Suppressor macrophage (primary cell): ENCODE measurements at regions not wholly inside any gene's neighbourhood (a gene's known extent, or its start where the extent isn't known, plus 50 kb on each side); places are given as distances from the start of the nearest gene placed in this dataset.
"Not testable (repeated sequence)": the region's sequence is repeated elsewhere in the genome, so short reads cannot be mapped to it uniquely, and the experiment has no call there.

ENCODE experiments used
- DNase-seq, 4 experiments: peaks; one replicate each; pipeline ENCODE4 v3.0.0-alpha.2; 2020 to 2022

DNA sequence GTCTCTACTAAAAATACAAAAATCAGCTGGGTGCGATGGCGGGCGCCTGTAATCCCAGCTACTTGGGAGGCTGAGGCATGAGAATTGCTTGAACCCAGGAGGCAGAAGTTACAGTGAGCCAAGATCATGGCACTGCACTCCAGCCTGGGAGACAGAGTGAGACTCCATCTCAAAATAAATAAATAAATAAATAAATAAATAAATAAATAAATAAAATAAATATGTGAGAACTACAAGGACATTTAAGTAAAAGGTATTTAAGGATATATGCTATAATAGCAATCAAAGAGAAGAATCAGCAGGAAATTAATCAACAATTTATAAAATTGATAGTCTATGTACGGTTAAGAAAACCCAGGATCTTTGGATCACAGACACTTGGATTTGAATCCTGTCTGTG lies 154.0 kb upstream of the MPDZ start:
- DNase-seq: not testable (repeated sequence)

DNA sequence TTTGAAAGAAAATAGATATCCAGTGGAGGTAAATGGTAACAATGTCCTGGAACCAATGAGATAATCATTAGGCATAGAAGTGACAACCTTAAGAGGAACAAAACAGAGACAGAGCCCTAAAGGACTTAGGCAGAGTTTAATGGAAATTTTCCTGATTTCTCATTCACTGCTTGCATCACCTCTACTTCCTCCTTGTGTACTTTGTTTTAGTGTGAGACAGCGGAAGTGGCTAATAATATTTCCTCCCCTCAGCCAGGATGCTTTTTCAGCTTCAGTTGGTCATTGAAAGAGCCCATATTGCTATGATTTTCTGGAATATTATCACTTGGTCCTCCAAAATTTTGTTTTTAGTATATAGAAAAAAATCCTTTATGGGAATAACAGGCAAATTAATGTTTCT lies 153.4 kb upstream of the MPDZ start:
- peak; percentile 22 to 64 (median 36) for DNase-seq

DNA sequence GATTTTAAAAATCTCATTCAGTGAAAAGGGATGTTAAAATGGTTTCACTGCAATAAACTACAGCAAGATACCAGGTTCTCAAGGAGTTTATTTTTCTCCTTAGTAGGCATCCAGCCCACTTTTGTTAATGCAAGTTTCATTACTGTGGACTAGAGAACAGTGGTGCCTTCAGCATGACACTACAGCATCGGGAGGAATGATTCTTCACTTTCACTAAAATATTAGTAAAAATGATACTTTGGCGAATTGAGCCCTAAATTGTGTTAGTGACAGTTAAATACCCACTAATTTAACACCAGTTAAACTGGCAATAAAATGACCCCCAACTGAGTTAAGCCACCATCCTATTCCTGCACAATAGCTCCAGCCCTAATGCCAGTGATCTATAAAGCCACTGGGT lies 152.2 kb upstream of the MPDZ start:
- no peak for DNase-seq

DNA sequence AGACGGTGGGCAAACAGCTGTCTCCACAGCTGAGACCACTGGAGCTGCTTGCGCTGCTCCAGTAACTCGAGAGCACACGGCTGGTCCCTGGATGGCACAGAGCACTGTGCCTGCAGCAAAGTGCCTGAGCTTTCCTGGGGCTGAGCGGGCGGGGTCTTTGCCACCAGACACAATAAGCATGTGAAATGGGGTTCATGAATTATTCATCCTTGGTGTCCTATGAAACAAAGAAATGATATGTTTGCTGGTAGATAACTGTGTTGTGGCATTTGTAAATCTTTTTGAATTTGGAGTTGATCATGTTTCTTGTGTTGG lies 151.7 kb upstream of the MPDZ start:
- no peak for DNase-seq

DNA sequence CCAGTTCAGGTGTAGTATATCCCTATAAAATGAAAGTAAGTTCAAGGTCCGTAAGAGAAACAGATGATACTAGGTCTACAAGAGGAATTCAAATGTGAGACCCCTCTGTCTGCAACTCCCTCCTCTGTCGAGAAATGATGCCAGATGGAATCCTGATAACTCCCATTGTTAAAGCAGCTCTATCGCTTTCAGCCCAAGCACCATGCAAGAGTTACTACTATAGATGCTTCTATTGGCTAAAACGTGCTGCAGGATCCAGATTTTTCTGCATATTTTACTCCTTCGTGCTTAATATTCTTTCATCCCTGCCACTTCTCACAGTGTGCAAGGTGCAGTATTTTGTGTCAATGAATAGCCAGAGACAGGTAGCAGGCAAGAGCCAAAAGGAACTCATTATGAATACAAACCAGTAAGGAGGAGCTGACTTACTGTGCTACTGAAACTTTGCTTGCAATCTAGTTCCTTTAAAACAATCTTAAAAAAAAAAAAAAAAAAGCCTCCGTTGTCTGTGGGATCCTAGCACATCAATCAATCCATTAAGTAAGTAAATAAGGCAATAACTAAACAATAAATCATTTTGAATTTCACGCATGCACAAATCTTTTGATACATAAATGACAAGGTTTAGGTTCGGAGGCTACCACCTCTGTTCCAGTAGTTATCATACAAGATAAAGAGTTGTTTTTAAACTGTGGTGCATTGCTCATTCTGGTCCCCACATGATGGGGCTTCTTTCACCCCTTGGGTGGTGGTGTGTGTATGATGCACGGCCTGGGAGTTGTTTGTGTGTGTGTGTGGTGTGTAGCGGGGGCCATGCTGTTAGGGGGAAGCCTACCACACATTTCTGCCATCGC lies 151.1 kb upstream of the MPDZ start:
- DNase-seq: no peak

DNA sequence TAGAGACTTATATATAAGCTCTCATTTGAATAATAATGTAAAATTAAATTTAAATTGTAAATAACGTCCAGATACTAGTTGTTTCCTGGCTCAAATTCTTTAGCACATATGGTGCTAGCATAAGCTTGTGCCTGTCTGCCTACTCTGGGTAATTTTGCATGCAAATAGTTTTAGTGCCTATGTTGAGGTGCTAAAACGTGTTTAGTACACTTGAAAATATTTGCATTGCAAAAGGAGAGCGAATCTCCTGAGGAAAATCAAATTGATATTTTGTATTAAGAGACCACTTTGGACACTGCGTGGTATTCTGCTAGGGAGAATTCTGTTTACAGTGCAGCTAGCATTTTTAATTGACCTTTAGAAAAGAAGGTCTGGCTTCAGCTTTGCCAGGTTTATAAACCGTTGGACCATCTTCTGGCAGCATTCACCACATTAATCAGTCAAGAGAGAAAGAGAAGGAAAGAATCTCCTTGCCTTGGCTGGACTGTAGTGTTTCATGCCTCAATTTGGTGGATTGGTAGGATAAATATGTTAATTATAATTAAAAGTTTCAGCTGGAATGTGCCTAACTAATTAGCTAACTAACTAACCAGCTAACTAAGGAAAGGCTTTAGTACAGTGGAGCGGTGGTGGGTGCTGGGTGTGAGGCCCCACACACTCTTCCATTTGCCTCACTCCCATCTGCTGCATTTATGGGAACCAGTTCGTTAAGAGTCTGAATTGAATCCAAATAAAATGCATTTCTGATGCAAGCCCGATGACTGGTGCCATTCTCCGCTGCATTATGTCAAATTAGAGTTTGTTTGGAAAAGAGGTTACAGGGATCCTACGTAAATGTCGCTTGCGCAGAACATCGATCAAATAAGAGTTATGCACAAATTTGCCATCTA lies 150.1 kb upstream of the MPDZ start:
- DNase-seq: no peak

DNA sequence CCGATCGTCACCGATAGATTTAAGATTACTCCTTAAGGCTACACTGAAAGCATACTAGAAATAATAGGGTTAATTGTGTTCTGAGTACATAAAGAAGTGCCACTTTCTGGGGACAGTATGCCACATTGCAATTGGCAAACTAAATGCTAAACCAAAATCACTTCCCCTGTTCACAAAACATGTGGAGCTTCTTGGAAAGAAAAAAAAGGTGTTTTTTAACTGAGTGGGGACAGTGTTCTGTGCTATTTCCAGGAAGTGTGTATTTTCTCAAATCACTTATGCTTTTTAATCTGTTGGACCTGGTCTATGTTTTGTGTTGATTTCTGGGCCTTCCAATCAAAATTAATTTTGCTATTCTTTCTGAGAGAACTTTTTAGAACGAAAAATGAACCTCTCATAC lies 149.3 kb upstream of the MPDZ start:
- DNase-seq: no peak

DNA sequence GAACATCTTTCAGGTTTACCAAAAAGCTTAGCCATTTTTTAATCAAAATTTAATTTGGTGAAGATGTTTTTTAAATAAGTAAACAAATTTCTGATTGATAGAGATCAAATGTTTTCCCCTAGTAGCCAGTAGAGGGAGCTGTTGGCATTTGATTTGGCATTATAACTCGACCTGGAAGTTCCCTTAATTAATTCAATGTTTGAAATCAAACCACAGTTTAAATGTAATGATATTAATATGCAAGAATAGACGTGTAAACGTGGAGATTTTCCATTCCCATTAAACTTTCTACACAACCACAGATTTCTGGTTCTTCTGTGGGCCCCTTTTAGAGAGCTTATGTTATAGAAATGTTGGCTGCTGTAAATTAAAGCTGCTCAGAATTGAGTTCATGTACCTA lies 148.1 kb upstream of the MPDZ start:
- peak; percentile 35 to 52 (median 48) for DNase-seq

DNA sequence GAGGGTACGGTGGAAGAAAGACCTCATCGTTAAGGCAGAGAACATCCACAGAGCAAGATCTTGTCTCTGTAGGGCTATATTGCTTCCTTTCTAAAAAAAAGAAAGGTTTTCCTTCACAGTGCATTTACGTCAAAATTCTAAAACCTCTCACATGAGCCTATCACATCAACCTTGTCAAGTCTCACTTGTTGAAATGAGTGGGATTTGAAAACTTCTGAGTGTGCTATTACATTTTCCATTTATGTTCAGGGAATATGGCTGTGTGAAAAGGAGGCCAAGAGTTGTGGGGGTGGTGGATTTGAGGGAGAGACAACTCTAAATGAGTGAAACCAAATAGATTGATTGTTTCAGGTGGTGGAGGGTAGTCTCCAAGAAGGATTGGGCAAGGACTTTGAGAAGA lies 147.1 kb upstream of the MPDZ start:
- DNase-seq: no peak

DNA sequence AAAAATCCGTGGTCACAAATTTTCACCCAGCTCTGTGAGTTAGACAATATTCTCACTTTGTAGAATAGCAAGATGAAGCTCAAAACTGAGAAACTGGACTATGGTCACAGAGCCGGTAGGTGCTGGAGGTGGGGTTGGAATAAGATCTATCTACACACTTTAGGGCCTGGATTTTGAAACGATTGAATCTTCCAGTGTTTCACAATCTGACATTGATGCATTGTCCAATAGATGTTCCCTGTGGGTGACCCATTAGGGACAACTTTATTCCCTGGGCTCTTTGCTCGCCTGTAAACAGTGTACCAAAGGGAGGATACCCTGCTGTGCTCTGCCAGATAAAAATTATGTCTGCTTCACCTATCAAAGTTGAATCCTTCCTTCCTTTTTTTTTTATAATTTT lies 145.4 kb upstream of the MPDZ start:
- no peak for DNase-seq

DNA sequence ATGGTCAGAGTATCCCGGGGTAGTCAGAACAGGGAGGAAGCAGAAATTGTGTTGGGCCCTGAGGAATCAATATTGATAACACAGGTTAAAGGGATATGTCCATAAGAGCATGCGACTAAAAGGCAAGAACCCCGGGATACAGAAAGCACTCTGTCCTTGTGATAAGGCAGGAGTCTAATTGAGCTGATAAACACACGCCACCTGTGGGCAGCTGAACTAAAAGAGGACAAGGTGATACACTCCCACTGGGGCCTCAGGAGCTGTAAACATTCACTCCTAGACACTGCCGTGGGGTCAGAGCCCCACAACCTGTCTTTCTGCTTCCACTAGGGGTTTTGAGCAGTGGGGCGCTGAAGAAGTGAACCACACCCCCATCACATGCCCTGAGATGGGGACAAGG lies 144.7 kb upstream of the MPDZ start:
- no peak for DNase-seq

DNA sequence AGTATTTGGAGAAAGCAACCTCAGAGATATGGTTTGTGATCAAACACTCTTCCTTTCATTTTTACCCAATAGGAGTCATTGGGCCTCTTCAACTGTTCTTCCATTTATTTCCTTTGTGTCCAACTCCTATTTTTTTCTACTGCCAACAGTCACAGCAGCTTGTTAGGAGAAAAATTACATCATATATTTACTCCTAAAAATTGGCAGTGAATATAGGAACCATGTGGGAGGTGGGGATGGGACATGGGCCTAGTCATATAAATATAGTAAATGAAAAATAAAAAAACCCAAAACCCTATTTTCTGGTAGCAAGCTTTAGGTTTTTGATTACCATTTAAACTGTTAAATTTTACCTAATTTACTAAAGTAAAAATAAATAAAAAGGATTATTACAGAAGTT lies 134.9 kb upstream of the MPDZ start:
- no peak for DNase-seq

DNA sequence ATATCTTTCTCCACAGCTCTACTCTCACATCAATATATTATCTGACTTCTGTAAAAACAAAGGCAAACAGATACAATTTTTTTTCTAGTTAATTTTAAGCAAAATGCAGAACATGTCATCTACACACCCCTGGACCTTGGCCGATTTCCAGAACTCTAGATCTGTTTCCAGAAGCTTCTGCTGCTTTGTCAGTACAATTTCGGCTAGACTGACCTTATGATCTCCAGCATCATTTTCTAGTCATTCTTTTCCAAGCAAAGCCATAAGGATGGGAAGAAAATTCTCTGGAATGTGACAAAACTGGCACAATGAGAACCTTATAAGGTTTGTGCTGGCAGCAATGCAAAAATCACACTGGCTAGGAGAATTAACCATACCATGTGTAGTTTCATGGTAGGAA lies 132.8 kb upstream of the MPDZ start:
- no peak for DNase-seq

DNA sequence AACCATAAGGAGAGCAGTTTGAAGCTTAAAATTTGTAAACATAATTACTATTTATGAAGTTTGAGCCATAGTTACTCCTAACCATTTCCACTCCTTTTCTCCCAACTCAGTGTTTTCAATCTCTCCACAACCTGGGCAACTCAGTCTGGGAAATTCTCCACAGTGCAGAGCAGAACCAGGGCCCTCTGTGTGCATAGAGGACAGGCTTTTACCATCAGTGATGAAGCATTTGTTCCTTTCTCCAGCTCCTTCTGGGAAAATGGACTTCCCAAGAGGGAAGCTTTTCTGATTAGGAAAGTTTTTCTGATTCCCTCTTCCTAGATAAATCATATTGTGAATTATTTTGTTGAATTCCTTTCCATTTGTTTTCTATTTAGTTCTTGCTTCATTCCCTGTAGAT lies 132.3 kb upstream of the MPDZ start:
- no peak for DNase-seq

DNA sequence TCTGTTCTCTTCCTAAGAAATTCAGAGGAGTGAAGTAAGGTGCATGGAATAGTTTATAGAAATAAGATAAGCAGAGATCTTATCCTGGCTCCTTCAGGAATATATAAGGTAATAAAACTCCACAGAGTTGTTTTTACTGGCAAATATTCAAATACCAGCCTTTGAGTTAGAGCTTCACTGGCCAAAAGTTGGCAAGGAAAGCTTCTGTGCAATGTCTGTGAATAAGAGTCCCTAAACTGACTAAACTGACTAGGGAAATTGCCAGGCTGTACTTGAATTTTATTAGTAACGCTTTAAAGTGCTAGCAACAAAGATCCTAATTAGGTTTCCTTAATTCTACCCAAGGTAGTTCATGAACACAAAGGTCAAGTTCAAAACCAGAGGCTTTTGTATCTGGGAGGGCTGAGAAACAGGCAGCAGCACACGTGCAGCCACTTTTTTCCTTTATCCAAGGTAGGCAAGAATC lies 131.1 kb upstream of the MPDZ start:
- no peak for DNase-seq

DNA sequence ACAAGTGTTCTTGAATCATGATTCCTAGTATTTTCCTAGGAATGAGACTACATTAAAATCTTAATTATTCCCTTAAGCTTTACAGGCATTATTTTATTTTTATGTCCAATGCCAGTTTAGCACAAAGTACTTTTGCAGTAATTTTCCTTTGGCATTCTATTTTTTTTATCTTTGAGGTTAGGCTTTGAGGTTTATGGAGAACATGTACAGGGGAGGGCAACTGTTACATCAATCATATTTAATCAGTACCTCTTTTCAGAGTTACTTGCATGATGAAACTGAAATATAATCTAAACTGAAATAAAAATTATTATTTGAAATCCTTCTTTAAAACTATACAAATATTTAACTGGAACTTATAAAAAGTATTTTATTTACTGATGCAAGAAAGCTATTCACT lies 118.2 kb upstream of the MPDZ start:
- DNase-seq: no peak

DNA sequence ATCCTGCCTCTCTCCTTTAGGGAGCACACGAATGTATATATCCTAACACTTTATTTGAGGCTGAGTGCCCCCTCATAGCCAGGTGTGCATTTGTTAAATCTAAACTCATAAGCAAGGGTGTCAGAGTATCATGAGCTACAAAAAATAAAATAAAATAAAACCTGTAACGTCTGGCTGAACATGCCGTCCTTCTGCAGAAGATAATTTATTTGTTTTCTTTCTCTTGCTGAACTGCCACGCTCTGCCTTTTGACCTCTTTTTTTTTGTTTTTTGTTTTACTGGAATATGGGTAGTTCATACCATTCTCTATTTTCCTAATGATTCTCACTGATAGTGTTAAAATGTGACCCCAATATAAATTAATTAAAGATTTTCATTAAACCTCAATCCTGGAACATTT lies 117.7 kb upstream of the MPDZ start:
- no peak for DNase-seq

DNA sequence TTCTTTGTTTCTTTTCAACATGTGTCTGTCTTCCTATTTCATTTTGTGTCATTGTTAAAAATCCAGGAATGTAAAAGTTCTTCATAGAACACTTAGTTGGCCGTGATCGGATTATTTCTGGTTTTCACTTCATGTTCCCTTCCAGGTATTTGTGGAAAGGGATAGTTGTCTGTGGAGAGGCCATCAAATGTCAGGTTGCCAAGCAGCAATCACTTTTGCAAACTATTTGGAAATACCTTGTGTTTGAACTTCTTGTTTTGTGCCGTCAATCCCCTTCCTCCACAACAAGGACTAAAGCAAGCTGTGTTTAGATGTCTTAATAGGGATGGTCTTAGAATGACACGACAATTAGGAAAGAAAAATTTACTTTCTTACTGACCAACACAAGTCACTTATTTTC lies 116.9 kb upstream of the MPDZ start:
- no peak for DNase-seq

DNA sequence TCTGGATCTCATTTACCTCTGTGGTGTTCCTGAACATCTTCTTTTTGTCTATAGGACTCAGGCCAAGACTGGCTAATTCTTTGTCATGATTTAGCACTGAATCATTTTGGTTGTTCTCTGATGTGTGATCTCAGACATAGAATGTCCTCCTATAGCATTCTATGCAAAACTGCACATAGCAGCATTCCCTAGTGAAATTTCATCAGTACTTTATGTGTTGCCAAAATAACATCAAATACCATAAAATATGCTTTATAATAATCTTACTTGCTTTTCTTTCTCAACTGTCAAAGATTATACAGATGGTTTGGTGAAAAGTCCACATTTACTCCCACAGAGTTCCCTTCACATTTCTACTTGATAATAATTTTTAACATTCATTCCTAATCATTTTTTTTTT lies 115.7 kb upstream of the MPDZ start:
- no peak for DNase-seq

DNA sequence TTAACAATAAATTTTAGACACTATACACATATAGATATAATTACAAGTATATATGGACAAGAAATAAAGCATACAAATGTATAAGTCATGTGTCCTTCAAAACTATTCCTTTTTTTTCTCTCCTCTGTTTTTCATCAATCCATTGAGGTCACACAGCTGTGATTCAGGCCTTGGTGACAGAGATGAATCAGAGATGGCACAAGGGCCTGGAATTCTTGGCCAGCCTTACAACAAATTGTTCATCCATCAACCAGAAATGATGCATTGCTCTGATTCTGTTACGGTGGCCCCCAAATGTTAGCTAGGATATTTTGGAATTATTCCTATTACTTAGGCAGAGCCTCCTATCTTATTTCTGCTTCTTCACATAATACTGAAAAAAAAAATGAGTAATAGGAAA lies 108.7 kb upstream of the MPDZ start:
- DNase-seq: no peak

DNA sequence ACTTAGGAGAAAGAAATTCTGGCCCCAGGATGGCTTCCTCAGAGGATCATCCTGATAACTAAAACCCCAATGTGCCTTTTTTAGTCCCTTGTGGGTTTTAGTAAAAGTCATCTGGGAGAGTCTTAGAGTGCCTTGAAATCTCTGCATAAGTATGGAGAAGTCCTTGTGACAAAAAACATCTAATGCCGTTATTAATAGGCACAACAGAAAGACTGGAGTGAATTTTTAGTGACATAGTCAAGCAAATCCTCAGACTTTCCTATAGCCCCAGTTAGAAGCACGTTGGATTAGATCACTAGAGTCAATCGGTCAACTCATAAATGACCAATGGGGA lies 108.2 kb upstream of the MPDZ start:
- DNase-seq: no peak

DNA sequence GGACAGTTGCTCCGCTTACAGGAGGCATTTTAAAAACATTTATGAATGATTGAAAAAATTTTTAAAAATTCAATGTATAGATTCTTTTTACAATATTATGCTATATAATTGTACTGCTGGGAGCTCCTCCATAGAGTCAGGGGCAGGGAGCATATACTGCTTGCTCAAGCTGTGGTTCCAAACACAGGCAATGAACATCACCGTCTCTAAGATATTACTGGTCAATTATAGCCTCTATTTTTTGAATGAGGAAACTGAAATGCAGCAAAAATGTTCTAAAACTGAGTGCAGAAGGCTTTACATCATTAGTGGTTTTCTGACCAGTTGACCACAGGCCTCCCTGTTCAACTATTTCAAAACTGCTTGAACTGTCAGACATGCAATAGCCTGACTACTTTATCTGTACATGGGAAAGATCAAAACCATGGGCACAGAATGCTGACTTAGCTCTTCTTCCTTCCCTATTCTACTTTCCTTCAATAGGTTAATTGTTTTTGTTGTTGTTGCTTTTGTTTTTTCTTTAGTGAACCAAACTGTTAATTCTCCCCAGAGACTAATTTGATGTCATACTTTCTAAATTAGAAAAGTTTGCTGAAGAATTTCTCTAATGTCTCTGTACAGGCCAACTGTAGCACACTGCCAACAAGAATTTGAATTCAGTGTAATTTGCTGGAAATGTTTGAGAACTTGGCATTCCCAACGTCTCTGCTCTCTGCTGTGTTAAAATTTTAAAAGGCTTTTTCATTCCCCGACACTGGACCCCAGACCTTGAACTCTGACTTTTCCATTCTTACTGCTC lies 107.6 kb upstream of the MPDZ start:
- no peak for DNase-seq

DNA sequence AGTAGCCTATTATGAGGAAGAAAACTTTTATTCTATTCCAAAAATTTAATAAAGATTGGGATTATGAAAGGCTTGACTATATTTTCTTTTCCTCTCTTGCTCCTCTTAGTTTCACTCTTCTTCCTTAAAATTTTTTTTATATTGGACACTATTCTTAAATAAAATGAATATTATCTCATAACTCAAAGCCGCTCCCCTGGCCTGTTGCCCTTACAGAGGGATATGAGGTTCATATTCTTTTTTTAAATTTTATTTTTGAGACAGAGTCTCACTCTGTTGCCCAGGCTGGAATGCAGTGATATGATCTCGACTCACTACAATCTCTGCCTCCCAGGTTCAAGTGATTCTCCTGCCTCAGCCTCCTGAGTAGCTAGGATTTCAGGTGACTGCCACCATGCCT lies 106.8 kb upstream of the MPDZ start:
- DNase-seq: no peak
